DMS79 (cell line): ENCODE measurements at regions not wholly inside any gene's neighbourhood (a gene's known extent, or its start where the extent isn't known, plus 50 kb on each side); places are given as distances from the start of the nearest gene placed in this dataset.

Experiments used
- DNase-seq: peaks from one replicate; lab custom pipeline; 2025; lab: John Stamatoyannopoulos, UW

DNA sequence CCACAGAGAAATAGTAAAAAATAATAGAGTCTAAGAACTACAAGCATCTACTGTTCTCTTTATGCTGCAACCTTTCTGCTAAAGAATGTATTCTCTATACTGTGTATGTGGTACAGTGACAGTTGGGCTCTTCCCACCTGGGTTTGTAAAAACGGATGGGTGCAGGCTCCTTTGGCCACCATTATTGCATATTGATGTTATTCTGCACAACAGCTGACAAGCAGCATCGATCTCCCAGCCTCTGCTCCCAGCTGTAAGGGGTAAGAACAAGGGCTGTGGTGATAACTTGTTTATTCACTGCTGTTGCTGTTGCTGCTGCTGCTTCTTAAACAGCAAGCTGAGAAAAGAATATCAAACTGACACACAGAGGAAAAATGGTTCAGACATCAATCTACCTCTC lies 56.1 kb downstream of the KCNRG start:
- DNase-seq, result no peak

DNA sequence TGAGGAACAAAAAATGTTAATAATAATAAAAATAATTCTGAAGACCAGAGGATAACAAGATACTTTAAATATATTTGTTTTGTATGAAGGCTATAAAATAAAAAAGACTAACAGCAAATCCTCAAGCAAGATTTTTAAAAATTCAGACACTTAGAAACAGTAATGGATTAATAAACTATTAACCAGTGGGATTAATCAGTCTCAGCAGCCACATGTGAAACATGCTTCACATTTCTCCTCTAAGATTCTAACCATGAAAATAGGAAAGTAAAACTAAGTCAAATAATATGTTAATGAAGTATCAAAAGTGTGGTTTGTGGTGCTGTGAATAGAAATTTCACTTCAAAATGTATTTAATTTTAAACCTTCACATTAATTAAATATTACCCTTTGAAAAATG lies 57.4 kb downstream of the KCNRG start:
- DNase-seq, result no peak

DNA sequence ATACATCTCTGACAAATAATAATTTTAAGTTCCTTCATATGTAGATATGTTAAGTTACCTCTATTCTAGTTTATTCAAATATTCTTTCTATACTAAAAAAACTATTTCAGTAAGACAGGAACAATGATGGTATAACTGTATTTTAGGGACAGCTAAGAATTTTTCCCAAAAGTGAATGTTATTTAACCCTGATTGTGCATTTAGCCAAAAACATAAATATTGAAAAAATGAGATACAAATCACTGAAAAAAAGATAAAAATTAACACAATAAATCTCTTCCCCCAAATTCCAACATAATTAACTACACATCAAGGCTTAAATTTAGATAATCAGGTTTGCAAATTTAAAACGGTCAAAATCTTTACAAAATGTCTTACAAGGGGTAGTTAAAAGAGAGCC lies 58.1 kb downstream of the KCNRG start:
- DNase-seq, result no peak

DNA sequence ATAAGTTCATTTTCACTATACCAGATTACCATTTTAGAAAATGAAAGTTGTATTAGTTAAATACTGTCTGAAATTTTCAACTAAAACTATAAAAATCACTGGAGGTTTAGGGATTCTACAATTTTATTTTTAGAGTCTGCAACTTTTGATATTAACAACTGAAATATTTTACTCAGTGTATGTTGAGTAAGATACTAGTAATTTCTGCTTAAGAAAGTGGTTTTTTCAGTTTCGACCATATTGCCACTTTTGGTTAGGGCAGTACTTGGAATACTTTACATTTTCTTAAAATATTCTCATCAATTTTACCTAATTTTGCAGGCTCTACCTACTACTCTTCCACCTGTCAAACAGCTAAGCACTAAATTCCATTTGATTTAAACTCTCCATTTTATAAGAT lies 59.6 kb downstream of the KCNRG start:
- no peak for DNase-seq

DNA sequence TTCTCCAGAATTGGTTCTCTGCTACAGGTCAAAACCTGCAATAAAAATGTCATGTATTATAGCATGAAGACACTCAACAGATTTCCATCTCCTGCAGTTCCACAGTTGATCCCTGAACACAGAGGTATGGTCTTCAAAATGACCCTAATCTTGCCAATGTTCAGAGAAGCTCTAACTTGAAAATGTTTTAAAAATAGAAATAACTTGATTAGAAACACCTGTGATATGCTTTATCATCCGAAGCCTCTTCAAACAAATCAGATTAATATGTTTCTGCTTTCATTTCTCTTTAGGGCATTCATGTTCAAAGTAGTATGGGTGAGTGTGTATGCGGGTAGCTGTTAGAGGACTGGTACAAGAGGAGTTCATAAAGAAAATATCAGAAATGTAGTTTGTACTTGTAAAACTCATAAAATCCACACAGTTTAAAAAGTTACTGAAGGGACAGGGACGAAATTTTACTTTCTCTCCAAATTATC lies 60.4 kb downstream of the KCNRG start:
- no peak for DNase-seq

DNA sequence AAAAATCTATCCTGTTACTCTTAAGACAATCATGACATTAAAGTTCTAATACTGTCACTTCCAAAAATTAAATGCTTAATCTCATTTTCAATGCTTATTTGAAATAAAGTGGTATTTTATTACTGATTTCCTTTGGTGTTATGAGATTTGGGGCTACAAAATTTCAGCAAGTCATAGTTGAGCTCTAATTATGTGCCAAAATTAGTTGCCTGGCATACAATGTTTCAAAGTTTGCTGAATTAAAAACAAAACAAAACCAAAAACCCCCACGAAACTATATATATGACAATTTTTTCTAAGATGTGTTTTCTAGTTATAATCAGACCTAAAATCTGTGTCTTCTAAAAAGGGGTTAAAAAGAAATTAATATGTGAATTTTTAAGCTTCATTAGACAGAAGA lies 62.2 kb downstream of the KCNRG start:
- DNase-seq, result no peak

DNA sequence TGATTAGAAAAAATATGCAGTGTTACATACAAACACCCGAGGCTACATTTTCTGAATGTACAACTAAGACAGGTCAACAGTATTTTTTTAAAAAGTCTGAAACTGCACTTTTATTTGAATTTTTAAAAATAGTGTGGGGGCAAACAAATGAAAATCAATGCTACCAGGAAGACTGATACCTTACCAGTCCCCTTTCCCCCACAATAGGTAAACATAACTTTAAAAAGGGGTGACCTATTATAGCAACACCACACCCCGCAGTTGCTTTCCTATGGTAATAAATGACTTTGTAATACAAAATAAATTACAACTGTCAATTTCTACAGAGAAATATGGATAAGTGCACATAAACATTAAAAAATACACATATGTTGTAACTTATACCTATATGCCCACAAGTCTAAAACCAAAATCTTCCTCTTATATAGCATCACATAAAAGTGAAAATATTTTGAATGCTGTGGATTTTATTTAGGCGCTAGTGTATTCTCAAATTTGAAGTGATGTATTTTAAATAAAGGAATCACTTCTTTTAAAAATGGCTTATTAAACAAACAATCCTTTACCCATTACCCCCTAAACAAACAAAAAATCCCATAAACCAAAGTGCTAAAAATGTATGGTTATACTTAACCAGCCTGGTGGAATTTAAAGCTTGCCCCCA lies 63.1 kb downstream of the KCNRG start:
- no peak for DNase-seq

DNA sequence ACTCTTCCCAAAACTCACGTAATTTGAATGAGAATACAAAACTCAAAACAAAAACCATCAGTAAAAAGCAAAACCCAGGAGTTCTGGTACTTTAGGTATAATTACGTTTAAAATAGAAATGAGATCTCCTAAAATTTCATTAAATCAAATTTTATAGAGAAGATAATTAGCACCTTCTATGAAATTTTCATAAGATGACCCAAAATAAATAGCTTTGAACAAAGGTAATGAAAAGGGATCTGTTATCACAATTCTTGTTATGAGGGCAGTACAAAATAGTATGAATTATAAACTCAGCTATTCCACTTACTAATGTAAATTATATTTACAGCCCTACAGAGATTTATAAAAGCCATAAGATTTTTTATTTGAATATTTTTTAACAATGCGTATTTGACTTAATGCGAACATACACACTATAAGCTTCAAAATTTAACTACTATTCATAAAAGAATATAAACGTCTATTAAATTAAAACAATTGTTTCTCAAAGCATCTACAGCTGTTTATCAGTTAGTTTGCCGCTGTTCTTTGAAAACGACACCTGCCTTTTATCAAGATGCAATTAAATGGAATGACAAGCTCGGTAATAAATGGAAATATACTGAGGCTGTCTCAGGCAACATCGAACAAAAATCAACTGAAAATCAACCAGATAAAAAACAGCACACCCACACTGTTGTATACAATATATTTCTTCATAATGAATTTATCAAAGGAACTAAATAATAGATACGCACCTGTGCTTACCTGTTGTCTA lies 63.8 kb downstream of the KCNRG start:
- DNase-seq, result no peak

DNA sequence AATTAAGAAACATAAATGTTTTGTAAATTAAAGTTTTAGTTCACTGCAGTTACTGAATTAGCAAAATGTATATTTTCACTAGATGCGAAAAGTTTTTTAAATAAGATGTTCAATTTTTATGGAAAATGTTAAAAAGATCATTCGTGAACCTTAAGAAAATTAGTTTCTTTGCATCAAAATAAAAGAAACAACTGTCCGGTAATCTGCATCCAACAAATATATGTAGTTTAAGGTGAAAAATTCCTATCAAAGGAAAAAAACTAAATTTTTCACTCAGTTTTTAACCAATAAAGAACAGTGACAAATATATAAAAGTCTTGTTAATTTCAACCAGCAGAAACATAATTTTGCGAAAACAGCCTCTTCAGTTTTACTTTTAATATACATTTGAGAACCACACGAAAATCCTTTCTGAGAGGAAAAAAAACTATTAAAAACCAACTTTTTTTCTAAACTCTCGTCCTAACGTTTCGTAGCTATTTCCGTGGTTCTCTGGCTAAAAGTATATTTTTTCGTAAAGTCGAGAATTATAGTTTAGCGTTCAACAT lies 64.5 kb downstream of the KCNRG start:
- DNase-seq, result no peak

DNA sequence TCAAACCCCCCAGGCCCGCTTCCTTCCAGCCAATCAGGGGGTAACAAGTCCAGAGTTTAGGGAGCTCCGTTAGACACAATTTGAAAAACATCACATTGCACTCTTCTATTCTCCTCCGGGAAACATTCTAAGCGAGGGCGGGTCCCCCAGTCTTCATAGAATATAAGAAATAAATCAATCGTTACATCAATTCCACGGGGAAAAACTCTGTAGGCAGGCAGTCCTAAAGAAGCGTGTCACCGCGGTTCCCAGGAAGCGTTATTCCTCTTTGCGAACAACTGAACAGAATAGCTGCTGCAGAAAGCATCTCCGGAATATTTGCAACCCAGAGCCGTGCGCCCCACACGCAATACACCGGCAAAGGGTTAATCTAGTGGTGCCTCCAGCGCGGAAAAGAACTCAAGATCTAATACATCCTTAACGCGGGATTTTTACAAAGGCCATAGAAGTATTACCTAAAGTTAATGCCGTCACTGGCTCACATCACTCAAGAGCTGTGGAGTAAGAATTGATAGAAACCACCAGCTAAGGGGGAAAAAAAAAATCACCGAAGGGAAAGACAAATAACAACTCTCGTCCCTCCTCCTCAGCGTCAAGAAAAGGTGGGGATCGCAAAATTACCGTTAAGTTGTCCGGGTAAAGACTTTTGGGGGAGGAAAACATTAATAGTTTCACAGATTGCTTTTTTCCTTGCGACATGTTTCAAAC lies 65.1 kb downstream of the KCNRG start:
- peak; percentile 29 for DNase-seq

DNA sequence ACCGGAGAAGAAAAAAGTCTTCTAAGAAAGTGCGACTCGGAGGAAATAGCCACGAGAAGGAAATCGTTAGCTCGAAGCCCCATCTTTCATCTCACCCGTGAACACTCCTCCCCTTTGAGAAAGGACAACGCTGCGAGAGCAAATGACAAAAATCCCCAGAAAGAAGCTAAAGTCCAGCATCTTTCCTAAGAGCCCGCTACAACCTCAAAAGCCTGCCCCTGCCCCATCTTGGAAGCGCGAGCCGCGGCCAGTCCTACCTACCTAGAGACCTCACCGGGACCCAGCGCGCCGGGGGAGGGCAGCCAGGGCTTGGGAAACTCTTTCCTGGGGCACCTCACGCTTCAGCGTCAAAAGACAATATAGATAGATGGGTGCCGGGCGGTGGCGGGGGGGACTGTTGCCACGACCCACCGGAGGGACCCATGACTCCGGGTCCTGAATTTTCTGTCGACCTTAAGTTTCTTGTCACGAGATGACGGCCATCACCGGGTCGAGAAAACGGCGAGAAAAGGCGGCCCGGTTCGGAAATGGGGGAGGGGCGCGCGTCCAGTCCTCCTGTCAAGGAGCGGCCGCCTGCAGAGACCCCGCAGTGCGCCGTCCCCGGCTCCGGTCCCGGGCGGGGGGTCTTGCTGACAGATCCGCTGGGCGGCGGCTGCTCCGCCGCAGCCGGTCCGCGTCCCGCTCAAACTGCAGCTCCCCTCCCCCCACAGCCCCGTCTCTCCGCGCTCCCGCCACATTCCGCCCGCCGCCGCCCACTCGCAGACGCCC lies 65.9 kb downstream of the KCNRG start:
- no peak for DNase-seq

DNA sequence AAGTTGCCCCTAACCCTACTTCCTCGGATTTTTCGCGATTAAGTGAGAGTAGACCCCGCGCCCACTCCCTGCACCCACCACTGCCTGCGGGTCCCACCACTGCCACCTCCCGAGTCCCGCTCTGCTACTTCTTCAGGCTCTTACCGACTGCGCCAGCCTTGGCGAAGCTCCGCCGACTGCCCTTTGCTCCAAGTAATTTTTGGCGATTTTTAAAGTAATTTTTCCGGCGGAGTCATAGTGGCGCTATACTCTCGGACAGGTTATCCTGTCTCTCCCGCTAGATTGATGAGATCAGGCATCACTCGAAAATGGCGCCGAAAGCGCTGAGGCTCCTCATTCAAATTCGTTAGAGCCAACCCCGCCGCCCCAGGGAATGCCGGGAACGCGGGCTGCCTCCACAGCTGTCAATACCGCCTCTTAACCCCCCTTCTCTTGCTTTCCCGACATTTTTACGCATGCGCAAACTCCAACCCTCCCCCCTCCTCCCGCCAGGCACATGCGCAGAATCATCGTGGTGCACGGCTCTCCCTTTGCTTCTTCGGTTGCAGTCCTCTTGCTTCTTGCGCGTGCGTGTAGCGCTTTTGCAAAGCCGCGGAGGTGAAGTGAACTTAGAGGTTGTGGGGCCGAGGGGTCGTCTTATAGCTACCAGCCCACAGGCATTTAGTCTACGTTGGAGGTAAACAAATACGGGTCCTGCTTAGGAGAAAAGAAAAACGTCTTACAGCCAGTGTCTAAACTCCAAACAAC lies 66.6 kb downstream of the KCNRG start:
- DNase-seq, result peak; percentile 93

DNA sequence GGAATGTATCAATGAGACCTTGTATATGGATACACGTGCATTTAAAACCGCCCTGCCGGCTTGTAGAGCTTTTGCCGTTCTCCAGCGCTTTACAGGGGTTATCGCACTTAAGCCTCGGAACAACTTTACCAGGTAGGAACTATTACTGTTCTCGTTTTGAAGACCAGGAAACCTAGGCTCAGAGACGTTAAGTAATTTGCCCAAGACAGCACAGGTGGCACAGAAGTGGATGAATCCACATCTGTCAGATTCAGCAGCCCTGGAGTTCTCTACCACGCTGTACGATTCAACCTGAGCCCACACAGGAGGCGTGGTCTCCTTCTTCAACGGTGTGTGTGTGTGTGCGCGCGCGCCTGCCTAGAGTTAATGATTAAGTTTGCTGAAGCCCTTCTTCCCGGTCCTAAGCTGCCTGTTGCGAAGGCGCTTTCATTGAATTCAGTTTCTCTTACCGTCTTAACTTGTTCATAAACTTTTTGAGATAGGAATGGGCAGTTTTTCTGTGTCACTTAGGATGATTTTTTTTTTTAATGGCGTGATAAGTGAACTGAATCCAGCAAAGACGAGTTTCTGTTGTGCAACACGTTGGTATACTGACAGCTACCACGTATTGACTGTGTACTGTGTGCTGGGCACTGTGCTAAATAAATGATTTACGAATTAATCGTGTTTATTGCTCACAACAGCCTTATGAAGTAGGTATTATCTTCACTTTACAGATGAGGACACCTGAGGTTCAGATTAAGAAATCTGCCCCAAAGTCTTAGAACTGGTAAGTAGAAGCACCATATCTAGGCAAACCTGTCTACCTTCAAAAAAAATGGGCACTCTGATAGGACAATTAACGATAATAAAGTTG lies 67.4 kb downstream of the KCNRG start:
- DNase-seq, result peak; percentile 49

DNA sequence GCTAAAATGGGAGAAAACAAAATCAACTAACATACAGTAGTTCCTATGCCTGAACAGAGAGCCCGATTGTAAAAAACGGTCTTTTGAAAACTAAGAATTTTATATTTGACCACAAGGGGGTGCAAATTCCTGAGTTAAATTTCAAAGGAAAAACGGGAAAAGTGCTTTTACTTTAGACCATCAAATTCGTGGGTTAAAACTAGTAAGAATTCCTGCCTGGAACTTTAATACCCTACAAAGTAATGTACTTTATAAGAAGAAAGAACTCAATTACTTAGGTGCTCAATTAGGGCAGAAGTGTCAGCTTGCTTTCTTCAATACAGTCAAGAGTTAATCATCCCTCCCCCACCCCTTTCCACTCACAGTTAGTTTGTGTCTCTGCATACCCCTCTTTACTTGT lies 69.8 kb downstream of the KCNRG start:
- DNase-seq, result no peak

DNA sequence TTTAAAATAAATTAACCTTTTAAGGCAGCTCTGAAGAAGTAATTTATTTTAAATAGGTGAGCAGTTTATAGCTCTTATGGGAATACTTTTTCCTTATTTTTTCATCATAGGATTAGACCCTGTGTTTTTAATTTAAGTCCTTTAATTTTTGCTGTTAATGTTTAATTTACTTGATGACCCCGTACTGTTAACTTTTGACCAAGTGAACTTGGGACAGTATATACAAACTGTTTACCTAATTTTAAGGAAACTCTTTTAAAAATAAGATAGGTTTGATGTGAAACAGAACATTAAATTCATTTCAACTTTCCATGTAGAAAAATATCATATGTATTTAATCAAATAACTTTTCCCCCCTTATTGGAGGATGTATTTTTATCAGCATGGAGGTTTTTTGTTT lies 74.4 kb downstream of the KCNRG start:
- DNase-seq, result no peak

DNA sequence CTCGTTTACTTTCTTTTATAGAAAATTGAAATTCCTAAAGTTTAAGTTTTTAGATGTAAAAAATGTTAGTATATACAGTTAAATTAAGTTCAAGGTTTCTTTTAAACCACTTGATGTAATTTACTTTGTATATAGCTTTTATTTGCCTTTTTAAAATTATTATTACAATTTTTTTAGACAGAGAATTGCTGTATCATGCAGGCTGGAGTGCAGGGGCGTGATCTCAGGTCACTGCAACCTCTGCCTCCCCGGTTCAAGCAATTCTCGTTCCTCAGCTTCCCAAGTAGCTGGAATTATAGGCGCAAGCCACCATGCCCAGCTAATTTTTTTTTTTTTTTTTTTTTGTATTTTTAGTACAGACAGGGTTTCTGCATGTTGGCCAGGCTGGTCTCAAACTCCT lies 75.0 kb downstream of the KCNRG start:
- DNase-seq, result no peak

DNA sequence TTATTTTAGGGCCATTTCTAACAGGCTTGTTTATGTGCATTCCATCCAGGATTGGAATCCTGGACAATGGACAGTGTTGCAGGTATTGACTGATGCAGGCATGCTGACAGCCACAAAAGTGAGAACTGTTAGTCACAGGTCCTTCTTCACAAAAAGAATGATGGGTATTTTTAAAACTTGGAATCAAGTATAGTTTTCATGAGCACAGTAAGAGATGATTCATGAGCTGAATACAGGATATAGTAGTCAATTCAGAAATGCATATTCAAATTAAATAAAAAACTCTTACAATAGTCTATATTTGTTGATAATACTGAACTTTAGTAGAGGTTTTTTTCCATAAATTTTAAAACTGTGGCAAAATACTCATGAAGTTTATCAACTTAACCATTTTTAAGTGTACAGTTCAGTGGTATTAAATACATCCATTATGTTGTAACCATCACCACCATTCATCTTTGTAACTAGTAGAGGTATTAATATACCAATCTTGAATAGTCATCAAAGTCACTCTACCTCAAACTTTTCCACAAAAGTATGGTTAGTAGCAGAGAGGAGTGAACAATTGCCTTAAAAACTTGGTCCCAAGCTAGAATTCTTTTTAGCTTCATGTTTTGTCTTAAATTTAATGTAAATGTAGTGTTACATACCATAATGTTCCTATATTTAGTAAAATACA lies 79.5 kb downstream of the KCNRG start:
- no peak for DNase-seq

DNA sequence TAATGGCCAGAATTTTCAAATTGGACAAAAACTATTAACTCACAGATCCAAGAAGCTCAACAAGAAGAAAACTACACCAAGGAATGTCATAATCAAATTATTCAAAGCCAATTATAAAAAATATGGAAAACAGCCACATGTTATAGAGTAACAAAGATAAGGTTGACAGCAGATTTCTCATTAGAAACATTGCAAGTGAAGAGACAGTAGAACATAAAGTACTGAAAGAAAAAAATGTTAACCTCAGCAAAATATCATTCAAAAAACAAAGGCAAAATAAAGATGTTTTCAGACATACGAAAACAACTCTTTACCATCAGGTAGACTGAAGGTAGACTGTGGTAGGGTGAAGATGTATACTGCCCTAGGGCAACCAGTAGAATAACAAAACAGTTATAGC lies 83.4 kb downstream of the KCNRG start:
- DNase-seq, result no peak

DNA sequence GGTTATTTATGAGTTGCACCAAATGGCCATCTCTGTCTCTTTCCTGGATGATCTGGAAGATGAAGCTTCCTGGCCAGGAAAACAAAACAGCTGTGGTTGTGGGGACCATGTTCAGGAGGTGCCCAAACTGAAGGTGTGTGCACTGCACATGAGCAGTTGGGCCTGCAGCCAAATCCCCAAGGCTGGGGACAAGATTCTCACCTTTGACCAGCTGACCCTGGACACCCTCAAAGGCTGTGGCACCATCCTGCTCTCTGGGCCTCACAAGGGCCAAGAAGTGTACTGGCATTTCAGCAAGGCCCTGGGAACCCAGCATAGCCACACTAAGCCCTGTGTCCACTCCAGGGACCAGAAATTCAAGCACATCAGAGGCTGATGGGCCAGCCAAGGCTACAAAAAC lies 84.2 kb downstream of the KCNRG start:
- no peak for DNase-seq

DNA sequence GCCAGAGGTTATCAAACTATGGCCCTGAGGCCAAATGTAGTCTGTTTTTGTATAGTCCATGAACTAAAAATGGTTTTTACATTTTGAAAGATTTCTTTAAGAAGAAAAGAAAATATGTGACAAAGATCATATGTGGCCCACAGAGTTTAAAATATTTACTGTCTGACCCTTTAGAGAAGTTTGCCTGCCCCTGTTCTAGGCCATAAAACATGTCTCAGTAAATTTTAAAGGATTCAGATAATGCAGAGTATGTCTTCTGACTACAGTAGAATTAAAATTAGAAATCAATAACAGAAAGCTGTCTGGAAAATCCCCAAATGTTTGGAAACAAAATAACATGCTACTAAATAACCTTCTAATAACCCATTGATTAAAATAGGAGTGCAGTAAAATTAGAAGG lies 86.3 kb downstream of the KCNRG start:
- DNase-seq, result no peak
